ENCODE measurements at regions not wholly inside any gene's neighbourhood (a gene's known extent, or its start where the extent isn't known, plus 50 kb on each side); places are given as distances from the start of the nearest gene placed in this dataset.

GRCh38 chr3:76107935-76108570 lies 322.7 kb upstream of the ZNF717 start:
- 3 to 6% methylated on average over 5 of the region's 5 CpGs for WGBS, 2 donors
- Histone ChIP-seq H3K27ac (no peak overlapping the region), H3K4me3 (no peak overlapping the region), H3K36me3 (no peaks in the 10 kb centered on the region), H3K9me3 (no peaks in the 10 kb centered on the region), H3K4me1 (no peaks in the 10 kb centered on the region), H3K27me3 (no peaks in the 10 kb centered on the region)
- no peak for TF ChIP-seq EP300 (IDR thresholded peaks at IDR 0.05)
- peak in 5 of 6 experiments; percentile 42 to 57 (median 46) for TF ChIP-seq CTCF (IDR thresholded peaks at IDR 0.05)
- ATAC-seq (ENCODE audit: low FRiP score in 2 of 2), result peak in 1 of 2 donors; percentile 70
- DNase-seq, result no peak

- no peaks in the 10 kb centered on the region for H3K36me3 ChIP-seq
- 79 to 85% methylated on average over 2 of the region's 2 CpGs for WGBS, 2 donors
- no peaks in the 10 kb centered on the region for H3K27me3 ChIP-seq
- DNase-seq (no peak), ATAC-seq (ENCODE audit: low FRiP score in 2 of 2) (no peak)
- H3K9me3 ChIP-seq, result no peaks in the 10 kb centered on the region
- TF ChIP-seq EP300 (IDR thresholded peaks at IDR 0.05), result no peak
- TF ChIP-seq CTCF (IDR thresholded peaks at IDR 0.05), result no peak
- no peak for TF ChIP-seq POLR2AphosphoS5 (IDR thresholded peaks at IDR 0.05)
- no peak for TF ChIP-seq POLR2A (IDR thresholded peaks at IDR 0.05)
- no peak overlapping the region for H3K27ac ChIP-seq
- H3K4me1 ChIP-seq, result no peaks in the 10 kb centered on the region
- no peak overlapping the region for H3K4me3 ChIP-seq
Observed at GRCh38 chr3:76111808-76112207, 326.5 kb upstream of the ZNF717 start.

GRCh38 chr3:76122007-76122406 lies 336.7 kb upstream of the ZNF717 start:
- Histone ChIP-seq H3K9me3 (no peaks in the 10 kb centered on the region), H3K4me1 (no peaks in the 10 kb centered on the region), H3K4me3 (no peak overlapping the region), H3K27ac (no peak overlapping the region), H3K27me3 (no peaks in the 10 kb centered on the region), H3K36me3 (no peaks in the 10 kb centered on the region)
- no peak for TF ChIP-seq CTCF (IDR thresholded peaks at IDR 0.05)
- no peak for TF ChIP-seq POLR2A (IDR thresholded peaks at IDR 0.05)
- no peak for TF ChIP-seq POLR2AphosphoS5 (IDR thresholded peaks at IDR 0.05)
- no peak for DNase-seq
- ATAC-seq (ENCODE audit: low FRiP score in 2 of 2), result no peak

- Histone ChIP-seq H3K36me3 (no peaks in the 10 kb centered on the region), H3K4me1 (no peaks in the 10 kb centered on the region), H3K27ac (no peak overlapping the region), H3K4me3 (no peak overlapping the region), H3K27me3 (no peaks in the 10 kb centered on the region), H3K9me3 (no peaks in the 10 kb centered on the region)
- TF ChIP-seq POLR2A (IDR thresholded peaks at IDR 0.05), result no peak
- no peak for TF ChIP-seq EP300 (IDR thresholded peaks at IDR 0.05)
- WGBS, 2 donors, result 79 to 81% methylated on average over 3 of the region's 3 CpGs
- DNase-seq (no peak), ATAC-seq (ENCODE audit: low FRiP score in 2 of 2) (no peak)
Observed at GRCh38 chr3:76129441-76129840, 344.1 kb upstream of the ZNF717 start.

GRCh38 chr3:76131396-76132153 lies 346.2 kb upstream of the ZNF717 start:
- H3K4me3 ChIP-seq, result no peak overlapping the region
- DNase-seq, result no peak
- no peaks in the 10 kb centered on the region for H3K36me3 ChIP-seq
- no peak overlapping the region for H3K27ac ChIP-seq
- TF ChIP-seq EP300 (IDR thresholded peaks at IDR 0.05), result no peak
- TF ChIP-seq POLR2AphosphoS5 (IDR thresholded peaks at IDR 0.05), result no peak
- no peak for TF ChIP-seq POLR2A (IDR thresholded peaks at IDR 0.05)
- no peak for TF ChIP-seq CTCF (IDR thresholded peaks at IDR 0.05)
- no peaks in the 10 kb centered on the region for H3K9me3 ChIP-seq
- no peaks in the 10 kb centered on the region for H3K27me3 ChIP-seq
- H3K4me1 ChIP-seq, result no peaks in the 10 kb centered on the region
- 73 to 82% methylated on average over 7 of the region's 7 CpGs for WGBS, 2 donors
- ATAC-seq (ENCODE audit: low FRiP score in 2 of 2), result no peak
